PC-3 (cell line): ENCODE measurements at regions not wholly inside any gene's neighbourhood (a gene's known extent, or its start where the extent isn't known, plus 50 kb on each side); places are given as distances from the start of the nearest gene placed in this dataset.

Experiments
- ATAC-seq: fragments of 200-7000 bp; cut with Tn5 transposase; 2 replicates; pipeline ENCODE4 v1.9.1; 2020; ENCODE audit warnings: mild to moderate bottlenecking, moderate library complexity
- BruUV-seq: library from RNA; stranded (reverse); fragments of 400-500 nt; replicated peaks from 2 replicates; lab custom pipeline; 2021; lab: Mats Ljungman, UMichigan
- CTCF ChIA-PET: fragments of 300-600 bp; sonication (Branson Sonifier 250); formaldehyde crosslinking; loops from one replicate; lab custom pipeline; 2022; ENCODE audit warnings: antibody characterized with exemption; lab: Charles Lee
- POLR2A ChIA-PET: fragments of 300-600 bp; sonication (Branson Sonifier 250); formaldehyde crosslinking; loops from one replicate; lab custom pipeline; 2022; ENCODE audit warnings: antibody characterized with exemption; ENCODE audit not compliant: unreplicated experiment; lab: Charles Lee
- DNase-seq: peaks from one replicate; pipeline ENCODE4 v3.0.0-alpha.2; 2015
- H2AFZ ChIP-seq: fragments of 300-600 bp; sonication (generic); 2 replicates; pipeline ENCODE4 v1.6.0; 2016; ENCODE audit warnings: antibody characterized with exemption, low read length
- H3F3A ChIP-seq: fragments of 300-600 bp; sonication (generic); one replicate; pipeline ENCODE4 v1.6.0; 2017; ENCODE audit warnings: antibody characterized with exemption, low read length, control low read depth, mild to moderate bottlenecking; ENCODE audit not compliant: unreplicated experiment
- H3K27ac ChIP-seq: fragments of 300-600 bp; sonication (generic); 2 replicates; pipeline ENCODE4 v1.5.1; 2016; ENCODE audit warnings: mild to moderate bottlenecking, low read length
- H3K27me3 ChIP-seq: fragments of 300-600 bp; sonication (generic); 2 replicates; pipeline ENCODE4 v1.6.1; 2016; ENCODE audit warnings: low read length, mixed read lengths
- H3K36me3 ChIP-seq: fragments of 300-600 bp; sonication (generic); 2 replicates; pipeline ENCODE4 v1.6.1; 2016; ENCODE audit warnings: low read depth, mixed run types, low read length, mixed read lengths
- H3K4me1 ChIP-seq: fragments of 300-600 bp; sonication (generic); 2 replicates; pipeline ENCODE4 v1.5.1; 2016; ENCODE audit warnings: low read length; ENCODE audit not compliant: insufficient read depth
- H3K4me2 ChIP-seq: fragments of 300-600 bp; sonication (generic); 2 replicates; pipeline ENCODE4 v1.6.0; 2016; ENCODE audit warnings: low read length
- H3K4me3 ChIP-seq: fragments of 300-600 bp; sonication (generic); 2 replicates; pipeline ENCODE4 v1.5.1; 2016; ENCODE audit warnings: mild to moderate bottlenecking, low read length, mixed read lengths
- H3K79me2 ChIP-seq: fragments of 300-600 bp; sonication (generic); 2 replicates; pipeline ENCODE4 v1.6.1; 2017; ENCODE audit warnings: low read length, mixed read lengths
- H3K9ac ChIP-seq: fragments of 300-600 bp; sonication (generic); 2 replicates; pipeline ENCODE4 v1.6.0; 2016; ENCODE audit warnings: mild to moderate bottlenecking, low read length
- H3K9me2 ChIP-seq: fragments of 300-600 bp; sonication (generic); replicated peaks from 2 replicates; pipeline ENCODE4 v1.6.1; 2016; ENCODE audit warnings: mixed run types, low read length, mixed read lengths
- H3K9me3 ChIP-seq: fragments of 300-600 bp; sonication (generic); 2 replicates; pipeline ENCODE4 v1.6.1; 2016; ENCODE audit warnings: low read length, mixed read lengths
- H4K20me1 ChIP-seq: fragments of 300-600 bp; sonication (generic); 2 replicates; pipeline ENCODE4 v1.6.1; 2016; ENCODE audit warnings: low read length, mixed read lengths
- CTCF ChIP-seq: fragments of 300-600 bp; sonication (generic); conservative IDR thresholded peaks from 2 replicates; pipeline ENCODE4 v1.5.1; 2017; ENCODE audit warnings: antibody characterized with exemption, low read depth, mild to moderate bottlenecking, low read length
- EZH2 ChIP-seq: fragments of 300-600 bp; sonication (generic); IDR thresholded peaks from one replicate; pipeline ENCODE4 v1.6.1; 2017; ENCODE audit warnings: antibody characterized with exemption, mild to moderate bottlenecking, low read length; ENCODE audit not compliant: unreplicated experiment
- EZH2phosphoT487 ChIP-seq: fragments of 300-600 bp; sonication (generic); IDR thresholded peaks from 2 replicates; pipeline ENCODE4 v1.6.1; 2018; ENCODE audit warnings: mild to moderate bottlenecking, antibody characterized with exemption, low read length, borderline replicate concordance
- intact Hi-C: fragments of 100-400 bp; cut with micrococcal nuclease; formaldehyde crosslinking; loops from 2 replicates; pipeline ENCODE4 v1.9.0; 2023

GRCh38 chr1:72837781-72838180 lies 555.4 kb upstream of the NEGR1 start:
- H3K9me3 ChIP-seq, result no peaks in the 10 kb centered on the region
- H3K27ac ChIP-seq, result no peak overlapping the region
- no peak for TF ChIP-seq CTCF
- no peak for TF ChIP-seq EZH2
- BruUV-seq, result no TSS peak
- H3K4me3 ChIP-seq, result no peak overlapping the region
- no peaks in the 10 kb centered on the region for H3K4me1 ChIP-seq
- ATAC-seq, result no peak
- no peaks in the 10 kb centered on the region for H3K9me2 ChIP-seq
- DNase-seq, result no peak
- no peaks in the 10 kb centered on the region for H3K27me3 ChIP-seq
- no peaks in the 10 kb centered on the region for H3K79me2 ChIP-seq
- no peaks in the 10 kb centered on the region for H4K20me1 ChIP-seq
- intact Hi-C loops, result no loop called here
- H3K36me3 ChIP-seq, result no peaks in the 10 kb centered on the region
- ChIA-PET CTCF (no interaction called here), POLR2A (interaction anchor here (0.6 kb wide), 1 partner anchor 55 kb away, joined by 6 read pairs; no protein-coding TSS in a partner anchor)
- no peaks in the 10 kb centered on the region for H3F3A ChIP-seq
- no peak overlapping the region for H2AFZ ChIP-seq
- no peak overlapping the region for H3K4me2 ChIP-seq
- no peak overlapping the region for H3K9ac ChIP-seq

DNA sequence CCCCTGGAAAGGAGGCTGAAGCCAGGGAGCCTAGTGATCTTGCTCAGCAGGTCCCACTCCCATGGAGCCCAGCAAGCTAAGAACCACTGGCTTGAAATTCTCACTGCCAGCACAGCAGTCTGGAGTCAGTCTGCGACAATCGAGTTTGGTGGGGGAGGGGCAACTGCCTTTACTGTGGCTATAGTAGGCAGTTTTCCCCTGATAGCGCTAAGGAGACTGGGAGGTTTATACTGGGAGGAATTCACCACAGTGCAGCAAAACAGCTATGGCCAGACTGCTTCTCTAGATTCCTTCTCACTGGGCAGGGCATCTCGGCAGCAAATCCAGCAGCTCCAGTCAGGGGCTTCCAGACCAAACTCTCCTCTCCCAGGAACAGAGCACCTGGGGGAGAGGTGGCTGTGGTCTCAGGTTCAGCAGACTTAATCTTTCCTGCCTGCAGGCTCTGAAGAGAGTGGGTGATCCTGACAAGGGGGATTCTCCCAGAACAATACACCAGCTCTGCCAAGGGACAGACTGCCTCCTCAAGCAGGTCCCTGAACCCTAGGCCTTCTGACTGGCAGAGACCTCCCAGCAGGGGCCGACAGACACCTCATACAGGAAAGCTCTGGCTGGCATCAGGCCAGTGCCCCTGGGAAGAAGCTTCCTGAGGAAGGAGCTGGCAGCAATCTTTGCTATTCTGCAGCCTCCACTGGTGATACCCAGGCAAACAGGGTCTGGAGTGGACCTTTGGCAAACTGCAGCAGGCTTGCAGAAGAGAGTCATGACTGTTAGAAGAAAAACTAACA lies 548.5 kb upstream of the NEGR1 start:
- no TSS peak for BruUV-seq
- ATAC-seq, result no peak
- intact Hi-C loops, result no loop called here

More for the DNA sequence above, 548.5 kb upstream of the NEGR1 start:
- Histone ChIP-seq H2AFZ (no peak overlapping the region), H3K9ac (no peak overlapping the region), H3K27ac (no peak overlapping the region), H3K4me1 (peaks cover 15% of the 10 kb centered on the region), H3K27me3 (no peaks in the 10 kb centered on the region), H3F3A (no peaks in the 10 kb centered on the region), H3K4me2 (no peak overlapping the region), H3K4me3 (no peak overlapping the region), H3K79me2 (0 out of 2 replicates have a peak, but pooled peaks cover 7% of the 10 kb centered on the region), H3K9me2 (no peaks in the 10 kb centered on the region), H4K20me1 (no peaks in the 10 kb centered on the region), H3K9me3 (no peaks in the 10 kb centered on the region), H3K36me3 (no peaks in the 10 kb centered on the region)
- DNase-seq, result no peak
- CTCF ChIA-PET, result interaction anchor here (0.6 kb wide), 1 partner anchor 16 kb away, joined by 3 read pairs; no protein-coding TSS in a partner anchor
- POLR2A ChIA-PET, result no interaction called here
- TF ChIP-seq EZH2phosphoT487 (no peak), CTCF (no peak), EZH2 (no peak)
